ENCODE measurements at regions not wholly inside any gene's neighbourhood (a gene's known extent, or its start where the extent isn't known, plus 50 kb on each side); places are given as distances from the start of the nearest gene placed in this dataset.
A peak's percentile ranks its signal among the peaks of the same experiment; 100 is the strongest.

DNA sequence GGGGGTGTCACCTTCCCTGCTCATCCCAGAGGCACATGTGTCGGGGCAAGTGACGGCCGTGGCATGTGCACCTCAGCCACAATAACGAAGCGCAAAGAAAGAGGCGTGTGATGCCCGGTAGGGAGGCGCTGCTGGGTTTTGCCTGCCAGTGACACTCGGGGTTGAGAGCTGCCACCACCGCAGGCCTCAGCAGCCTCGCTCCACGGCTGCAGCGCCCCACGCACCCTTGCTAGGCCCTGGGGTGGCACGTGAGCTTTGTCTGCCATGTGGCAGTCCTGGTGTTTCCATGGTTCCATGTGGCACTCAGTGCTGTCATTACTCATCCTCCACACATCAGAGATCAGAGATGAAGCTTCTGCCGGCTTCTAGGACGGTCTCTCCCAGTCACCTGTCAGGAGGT is 136.0 kb upstream of the AGAP1 start:
- Histone ChIP-seq H3K14ac (ENCODE audit: insufficient read length) (no peak overlapping the region), H2BK120ac (replicated peaks; ENCODE audit: low read depth, low read length) (no peak overlapping the region), H3K18ac (ENCODE audit: extremely low read depth, low read length) (no peak overlapping the region), H3K4me2 (ENCODE audit: insufficient read depth in 1 of 2, low read depth in 2 of 2, low read length in 2 of 2) (no peak overlapping the region), H3K79me2 (ENCODE audit: control insufficient read depth in 1 of 2, insufficient read depth in 2 of 2, low read length in 2 of 2) (no peaks in the 10 kb centered on the region), H3K56ac (replicated peaks; ENCODE audit: insufficient read length, low read depth, low read length) (no peak overlapping the region), H2BK5ac (ENCODE audit: low read depth, low read length) (no peak overlapping the region), H3K36me3 (ENCODE audit: control insufficient read depth in 2 of 4, insufficient read depth in 4 of 4, low read length in 3 of 4) (no peaks in the 10 kb centered on the region), H2BK20ac (ENCODE audit: low read length) (no peak overlapping the region), H3K9ac (replicated peaks in 1 of 4; ENCODE audit: extremely low read depth in 1 of 4, low read depth in 3 of 4, low read length in 3 of 4) (no peak overlapping the region), H3K4me3 (ENCODE audit: extremely low read depth in 1 of 4, insufficient read depth in 2 of 4, low read depth in 3 of 4, low read length in 4 of 4) (no peak overlapping the region), H2BK12ac (ENCODE audit: low read depth, low read length) (0 out of 2 replicates have a peak overlapping the region, but pooled peaks have one; percentile 27), H3K23me2 (ENCODE audit: low read depth, low read length) (no peaks in the 10 kb centered on the region), H3K27me3 (replicated peaks in 1 of 4; ENCODE audit: control insufficient read depth in 3 of 4, extremely low read depth in 1 of 4, insufficient read depth in 3 of 4, low read length in 3 of 4) (no peaks in the 10 kb centered on the region), H3K4me1 (replicated peaks in 1 of 4; ENCODE audit: control insufficient read depth in 3 of 4, insufficient read depth in 4 of 4, low read length in 3 of 4) (no peaks in the 10 kb centered on the region), H2AK5ac (ENCODE audit: low read depth, low read length) (no peak overlapping the region), H3K27ac (ENCODE audit: low read depth, low read length) (no peak overlapping the region), H3K79me1 (ENCODE audit: low read depth, low read length) (no peaks in the 10 kb centered on the region), H3K4ac (replicated peaks; ENCODE audit: insufficient read length, low read depth, low read length) (no peak overlapping the region), H3K23ac (ENCODE audit: insufficient read length) (no peak overlapping the region), H4K20me1 (replicated peaks in 1 of 2; ENCODE audit: control insufficient read depth in 1 of 2, insufficient read depth in 2 of 2, low read length in 2 of 2) (no peaks in the 10 kb centered on the region), H4K8ac (ENCODE audit: extremely low read depth, insufficient read depth, low read length) (no peak overlapping the region), H4K5ac (ENCODE audit: insufficient read length, low read depth, low read length) (no peak overlapping the region), H4K91ac (replicated peaks; ENCODE audit: insufficient read length, low read length) (no peak overlapping the region), H3K9me3 (ENCODE audit: insufficient read depth in 2 of 2, low read depth in 1 of 2, low read length in 1 of 2) (no peaks in the 10 kb centered on the region), H2AFZ (ENCODE audit: low read length) (no peak overlapping the region), H2BK15ac (ENCODE audit: low read length) (0 out of 2 replicates have a peak overlapping the region, but pooled peaks have one; percentile 46)
- 98% methylated on average over 12 of the region's 17 CpGs; no CpG with 5 or more reads in 1 of the 2 experiments for WGBS, 2 experiments (ENCODE audit: extremely low coverage in 1 of 2, insufficient coverage in 1 of 2, insufficient read length in 1 of 2, insufficient replicate concordance in 2 of 2, low coverage in 1 of 2, low lambda C conversion rate in 2 of 2, missing lambda C conversion rate in 1 of 2)
- ChIA-PET POLR2A (ENCODE audit: partially characterized antibody) (interaction anchor here (1.2 kb wide), 1 partner anchor 8 kb away, joined by 3 read pairs; no protein-coding TSS in a partner anchor), CTCF (ENCODE audit: partially characterized antibody) (no interaction called here)
- TF ChIP-seq CTBP2 (IDR thresholded peaks at IDR 0.05; ENCODE audit: borderline replicate concordance, insufficient read depth, insufficient read length, low read length) = no peak
- FAIRE-seq = no peak
- no peak for DNase-seq (ENCODE audit: low read depth in 1 of 2, low spot score in 2 of 2)
